Panc1 (cell line): ENCODE measurements at regions not wholly inside any gene's neighbourhood (a gene's known extent, or its start where the extent isn't known, plus 50 kb on each side); places are given as distances from the start of the nearest gene placed in this dataset.

Source experiments
- POLR2AphosphoS5 ChIP-seq: IDR thresholded peaks from 2 replicates; pipeline ENCODE4 v1.6.1; 2012; ENCODE audit warnings: mild to moderate bottlenecking, low read depth, low read length, moderate library complexity
- SIN3A ChIP-seq: IDR thresholded peaks from 2 replicates; pipeline ENCODE4 v1.6.1; 2012; ENCODE audit warnings: low read depth, mild to moderate bottlenecking, low read length, moderate library complexity, borderline replicate concordance; ENCODE audit not compliant: insufficient read depth
- TF ChIP-seq, protein P1 (sequence below): fragments of 450-650 bp; IDR thresholded peaks from 2 replicates; pipeline ENCODE4 v1.5.1; 2017; ENCODE audit warnings: mild to moderate bottlenecking
- TF ChIP-seq, protein P2 (sequence below), 2 experiments: IDR thresholded peaks; 2 replicates each; pipeline ENCODE4 v1.6.1; 2011 to 2012; ENCODE audit warnings: low read depth in 2 of 2, control low read depth in 1 of 2, low read length in 1 of 2, mild to moderate bottlenecking in 1 of 2, moderate library complexity in 1 of 2; ENCODE audit not compliant: insufficient read depth in 1 of 2

DNA sequence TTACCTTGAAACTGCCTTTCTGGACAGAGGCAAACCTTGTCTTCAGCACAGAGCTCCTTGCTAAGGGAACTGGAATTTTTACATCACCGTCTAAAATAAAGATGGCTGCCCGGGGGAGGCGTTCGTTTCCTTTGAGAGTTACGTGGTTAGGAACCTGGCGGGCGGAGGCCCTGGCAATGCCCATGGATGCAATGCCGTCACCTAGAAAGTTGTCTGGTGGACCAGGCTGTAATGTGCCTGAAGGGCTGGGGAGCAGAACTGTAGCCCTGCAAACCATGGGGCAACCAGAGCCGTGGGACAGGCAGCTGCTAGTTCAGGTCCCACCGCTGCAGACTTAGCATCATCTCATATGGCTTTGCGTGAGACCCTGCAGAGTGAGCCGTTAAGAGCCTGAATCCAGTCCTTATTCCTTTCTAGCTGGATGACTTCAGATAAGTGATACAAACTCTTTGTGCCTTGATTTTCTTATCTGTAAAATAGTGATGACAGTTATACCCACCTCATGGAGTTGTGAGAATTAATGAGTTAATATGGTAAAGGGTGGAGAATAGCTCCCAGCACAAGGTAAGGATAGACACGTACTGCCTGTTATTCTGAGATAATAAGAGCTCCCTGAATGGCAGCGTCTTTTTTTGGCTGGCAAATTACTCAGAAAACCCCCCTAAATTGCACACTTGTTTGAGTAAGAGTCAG lies 219.7 kb downstream of the EMX2 start:
- TF ChIP-seq SIN3A (no peak), POLR2AphosphoS5 (no peak)
- TF ChIP-seq, protein P1, sequence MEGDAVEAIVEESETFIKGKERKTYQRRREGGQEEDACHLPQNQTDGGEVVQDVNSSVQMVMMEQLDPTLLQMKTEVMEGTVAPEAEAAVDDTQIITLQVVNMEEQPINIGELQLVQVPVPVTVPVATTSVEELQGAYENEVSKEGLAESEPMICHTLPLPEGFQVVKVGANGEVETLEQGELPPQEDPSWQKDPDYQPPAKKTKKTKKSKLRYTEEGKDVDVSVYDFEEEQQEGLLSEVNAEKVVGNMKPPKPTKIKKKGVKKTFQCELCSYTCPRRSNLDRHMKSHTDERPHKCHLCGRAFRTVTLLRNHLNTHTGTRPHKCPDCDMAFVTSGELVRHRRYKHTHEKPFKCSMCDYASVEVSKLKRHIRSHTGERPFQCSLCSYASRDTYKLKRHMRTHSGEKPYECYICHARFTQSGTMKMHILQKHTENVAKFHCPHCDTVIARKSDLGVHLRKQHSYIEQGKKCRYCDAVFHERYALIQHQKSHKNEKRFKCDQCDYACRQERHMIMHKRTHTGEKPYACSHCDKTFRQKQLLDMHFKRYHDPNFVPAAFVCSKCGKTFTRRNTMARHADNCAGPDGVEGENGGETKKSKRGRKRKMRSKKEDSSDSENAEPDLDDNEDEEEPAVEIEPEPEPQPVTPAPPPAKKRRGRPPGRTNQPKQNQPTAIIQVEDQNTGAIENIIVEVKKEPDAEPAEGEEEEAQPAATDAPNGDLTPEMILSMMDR: no peak
- TF ChIP-seq, protein P2, sequence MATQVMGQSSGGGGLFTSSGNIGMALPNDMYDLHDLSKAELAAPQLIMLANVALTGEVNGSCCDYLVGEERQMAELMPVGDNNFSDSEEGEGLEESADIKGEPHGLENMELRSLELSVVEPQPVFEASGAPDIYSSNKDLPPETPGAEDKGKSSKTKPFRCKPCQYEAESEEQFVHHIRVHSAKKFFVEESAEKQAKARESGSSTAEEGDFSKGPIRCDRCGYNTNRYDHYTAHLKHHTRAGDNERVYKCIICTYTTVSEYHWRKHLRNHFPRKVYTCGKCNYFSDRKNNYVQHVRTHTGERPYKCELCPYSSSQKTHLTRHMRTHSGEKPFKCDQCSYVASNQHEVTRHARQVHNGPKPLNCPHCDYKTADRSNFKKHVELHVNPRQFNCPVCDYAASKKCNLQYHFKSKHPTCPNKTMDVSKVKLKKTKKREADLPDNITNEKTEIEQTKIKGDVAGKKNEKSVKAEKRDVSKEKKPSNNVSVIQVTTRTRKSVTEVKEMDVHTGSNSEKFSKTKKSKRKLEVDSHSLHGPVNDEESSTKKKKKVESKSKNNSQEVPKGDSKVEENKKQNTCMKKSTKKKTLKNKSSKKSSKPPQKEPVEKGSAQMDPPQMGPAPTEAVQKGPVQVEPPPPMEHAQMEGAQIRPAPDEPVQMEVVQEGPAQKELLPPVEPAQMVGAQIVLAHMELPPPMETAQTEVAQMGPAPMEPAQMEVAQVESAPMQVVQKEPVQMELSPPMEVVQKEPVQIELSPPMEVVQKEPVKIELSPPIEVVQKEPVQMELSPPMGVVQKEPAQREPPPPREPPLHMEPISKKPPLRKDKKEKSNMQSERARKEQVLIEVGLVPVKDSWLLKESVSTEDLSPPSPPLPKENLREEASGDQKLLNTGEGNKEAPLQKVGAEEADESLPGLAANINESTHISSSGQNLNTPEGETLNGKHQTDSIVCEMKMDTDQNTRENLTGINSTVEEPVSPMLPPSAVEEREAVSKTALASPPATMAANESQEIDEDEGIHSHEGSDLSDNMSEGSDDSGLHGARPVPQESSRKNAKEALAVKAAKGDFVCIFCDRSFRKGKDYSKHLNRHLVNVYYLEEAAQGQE (IDR thresholded peaks at IDR 0.05; ENCODE audit: insufficient read depth in 1 of 2, low read depth in 2 of 2, low read length in 1 of 2): no peak
